H1 (cell line): ENCODE measurements at regions not wholly inside any gene's neighbourhood (a gene's known extent, or its start where the extent isn't known, plus 50 kb on each side); places are given as distances from the start of the nearest gene placed in this dataset.

Source experiments
- CTCF ChIA-PET: fragments of 300-600 bp; sonication (Branson Sonifier 250); formaldehyde crosslinking; loops from one replicate; lab custom pipeline; 2021; ENCODE audit not compliant: partially characterized antibody; lab: Charles Lee
- POLR2A ChIA-PET: fragments of 300-600 bp; sonication (Branson Sonifier 250); formaldehyde crosslinking; loops from one replicate; lab custom pipeline; 2021; ENCODE audit warnings: inconsistent platforms; ENCODE audit not compliant: partially characterized antibody; lab: Charles Lee
- DNase-seq, 2 experiments: peaks; one replicate each; pipeline versions ENCODE4 v3.0.0 to v3.0.0-alpha.2; 2010 to 2022; ENCODE audit warnings: low spot score in 2 of 2, low read depth in 1 of 2, mixed read lengths in 1 of 2
- FAIRE-seq: peaks from 2 replicates; lab custom pipeline; 2011; peaks lifted over from hg19 to GRCh38; lab: Jason Lieb, UNC
- H2AFZ ChIP-seq: 2 replicates; pipeline ENCODE4 v1.8.1; 2012; ENCODE audit warnings: low read length, inconsistent platforms
- H2AK5ac ChIP-seq: 2 replicates; pipeline ENCODE4 v1.6.1; 2013; ENCODE audit warnings: low read depth, low read length
- H2BK120ac ChIP-seq: replicated peaks from 2 replicates; pipeline ENCODE3; 2013; ENCODE audit warnings: low read depth, low read length, inconsistent platforms
- H2BK12ac ChIP-seq: 2 replicates; pipeline ENCODE4 v1.6.1; 2013; ENCODE audit warnings: low read depth, low read length
- H2BK15ac ChIP-seq: 2 replicates; pipeline ENCODE4 v1.6.1; 2013; ENCODE audit warnings: low read length
- H2BK20ac ChIP-seq: 2 replicates; pipeline ENCODE4 v1.6.1; 2013; ENCODE audit warnings: low read length
- H2BK5ac ChIP-seq: 2 replicates; pipeline ENCODE4 v1.6.1; 2013; ENCODE audit warnings: low read depth, low read length
- H3K14ac ChIP-seq: 2 replicates; pipeline ENCODE4 v1.6.1; 2013; ENCODE audit warnings: inconsistent platforms; ENCODE audit not compliant: insufficient read length
- H3K18ac ChIP-seq: 2 replicates; pipeline ENCODE4 v1.6.1; 2013; ENCODE audit warnings: low read length; ENCODE audit errors: extremely low read depth
- H3K23ac ChIP-seq: 2 replicates; pipeline ENCODE4 v1.6.1; 2013; ENCODE audit warnings: inconsistent platforms; ENCODE audit not compliant: insufficient read length
- H3K23me2 ChIP-seq: 2 replicates; pipeline ENCODE4 v1.6.1; 2013; ENCODE audit warnings: low read depth, low read length
- H3K27ac ChIP-seq: 2 replicates; pipeline ENCODE4 v1.6.1; 2011; ENCODE audit warnings: low read depth, low read length, inconsistent platforms
- H3K27me3 ChIP-seq, 4 experiments: replicated peaks in 1 of 4; 1 replicate in 1 of 4; 2 replicates in 3 of 4; pipeline versions ENCODE4 v1.6.1 to v1.8.1; 2011 to 2013; ENCODE audit warnings: low read length in 3 of 4, mild to moderate bottlenecking in 3 of 4, inconsistent platforms in 2 of 4, mixed read lengths in 2 of 4, moderate library complexity in 1 of 4; ENCODE audit not compliant: control insufficient read depth in 3 of 4, insufficient read depth in 3 of 4; ENCODE audit errors: extremely low read depth in 1 of 4
- H3K36me3 ChIP-seq, 4 experiments: 2 replicates each; pipeline versions ENCODE4 v1.6.1 to v1.8.1; 2011 to 2013; ENCODE audit warnings: mild to moderate bottlenecking in 4 of 4, low read length in 3 of 4, moderate library complexity in 2 of 4, control low read depth in 1 of 4, inconsistent platforms in 1 of 4; ENCODE audit not compliant: insufficient read depth in 4 of 4, control insufficient read depth in 2 of 4
- H3K4ac ChIP-seq: replicated peaks from 2 replicates; pipeline ENCODE3; 2013; ENCODE audit warnings: low read length, low read depth, mixed read lengths, inconsistent platforms; ENCODE audit not compliant: insufficient read length
- H3K4me1 ChIP-seq, 4 experiments: replicated peaks in 1 of 4; 1 replicate in 1 of 4; 2 replicates in 3 of 4; pipeline versions ENCODE4 v1.6.1 to v1.8.1; 2011 to 2013; ENCODE audit warnings: low read length in 3 of 4, inconsistent platforms in 2 of 4, mixed read lengths in 1 of 4; ENCODE audit not compliant: insufficient read depth in 4 of 4, control insufficient read depth in 3 of 4
- H3K4me2 ChIP-seq, 2 experiments: 2 replicates each; pipeline versions ENCODE4 v1.6.1 to v1.8.1; 2011 to 2013; ENCODE audit warnings: low read depth in 2 of 2, low read length in 2 of 2, control low read depth in 1 of 2, inconsistent platforms in 1 of 2, mild to moderate bottlenecking in 1 of 2; ENCODE audit not compliant: insufficient read depth in 1 of 2
- H3K4me3 ChIP-seq, 4 experiments: fragments of 200-600, 300-600 bp in 1 of 4; sonication (generic), shearing (Covaris generic), sonication (Bioruptor Twin) in 1 of 4; 2 replicates each; pipeline versions ENCODE4 v1.5.1 to v1.8.1; 2011 to 2016; ENCODE audit warnings: low read length in 4 of 4, low read depth in 3 of 4, control low read depth in 2 of 4, inconsistent platforms in 2 of 4, mild to moderate bottlenecking in 2 of 4, mixed read lengths in 1 of 4, moderate library complexity in 1 of 4; ENCODE audit not compliant: insufficient read depth in 2 of 4; ENCODE audit errors: extremely low read depth in 1 of 4
- H3K56ac ChIP-seq: replicated peaks from 2 replicates; pipeline ENCODE3; 2013; ENCODE audit warnings: low read depth, mild to moderate bottlenecking, mixed read lengths, low read length, inconsistent platforms; ENCODE audit not compliant: insufficient read length
- H3K79me1 ChIP-seq: 2 replicates; pipeline ENCODE4 v1.6.1; 2013; ENCODE audit warnings: low read depth, low read length, control low read depth
- H3K79me2 ChIP-seq, 2 experiments: 2 replicates each; pipeline versions ENCODE4 v1.6.1 to v1.8.1; 2012 to 2013; ENCODE audit warnings: low read length in 2 of 2, mild to moderate bottlenecking in 2 of 2, inconsistent platforms in 1 of 2; ENCODE audit not compliant: insufficient read depth in 2 of 2, control insufficient read depth in 1 of 2
- H3K9ac ChIP-seq, 4 experiments: replicated peaks in 1 of 4; 1 replicate in 1 of 4; 2 replicates in 3 of 4; pipeline versions ENCODE4 v1.6.1 to v1.8.1; 2011 to 2013; ENCODE audit warnings: low read depth in 3 of 4, low read length in 3 of 4, control low read depth in 2 of 4, mild to moderate bottlenecking in 2 of 4, moderate library complexity in 2 of 4, inconsistent platforms in 1 of 4; ENCODE audit errors: extremely low read depth in 1 of 4
- H3K9me3 ChIP-seq, 2 experiments: 2 replicates each; pipeline versions ENCODE4 v1.6.1 to v1.8.1; 2012 to 2013; ENCODE audit warnings: mild to moderate bottlenecking in 2 of 2, moderate library complexity in 2 of 2, control low read depth in 1 of 2, inconsistent platforms in 1 of 2, low read depth in 1 of 2, low read length in 1 of 2, mixed read lengths in 1 of 2; ENCODE audit not compliant: insufficient read depth in 2 of 2
- H4K20me1 ChIP-seq, 2 experiments: replicated peaks in 1 of 2; 2 replicates each; pipeline versions ENCODE3 to v1.8.1; 2011 to 2013; ENCODE audit warnings: inconsistent platforms in 2 of 2, low read length in 2 of 2, mild to moderate bottlenecking in 1 of 2; ENCODE audit not compliant: insufficient read depth in 2 of 2, control insufficient read depth in 1 of 2
- H4K5ac ChIP-seq: 2 replicates; pipeline ENCODE4 v1.6.1; 2013; ENCODE audit warnings: low read length, low read depth, mixed read lengths, inconsistent platforms; ENCODE audit not compliant: insufficient read length
- H4K8ac ChIP-seq: 2 replicates; pipeline ENCODE4 v1.8.0; 2013; ENCODE audit warnings: mild to moderate bottlenecking, moderate library complexity, low read length, inconsistent platforms; ENCODE audit not compliant: insufficient read depth; ENCODE audit errors: extremely low read depth
- H4K91ac ChIP-seq: replicated peaks from 2 replicates; pipeline ENCODE3; 2013; ENCODE audit warnings: low read length, mixed read lengths, inconsistent platforms; ENCODE audit not compliant: insufficient read length
- CEBPB ChIP-seq: IDR thresholded peaks from 2 replicates; pipeline ENCODE4 v1.6.1; 2012; ENCODE audit warnings: low read depth, low read length
- CHD1 ChIP-seq: IDR thresholded peaks from 2 replicates; pipeline ENCODE4 v1.6.1; 2012; ENCODE audit warnings: low read depth, low read length, improper control_type of control experiment
- EZH2 ChIP-seq: fragments of 200-600 bp; sonication (generic); IDR thresholded peaks from 2 replicates; pipeline ENCODE4 v1.7.1; 2012; ENCODE audit warnings: low read depth, mild to moderate bottlenecking, moderate library complexity, low read length, inconsistent platforms; ENCODE audit not compliant: severe bottlenecking
- JUND ChIP-seq: IDR thresholded peaks from 2 replicates; pipeline ENCODE4 v1.6.1; 2011; ENCODE audit warnings: mild to moderate bottlenecking, improper control_type of control experiment, low read length
- NANOG ChIP-seq: IDR thresholded peaks from 2 replicates; pipeline ENCODE4 v1.6.1; 2011; ENCODE audit warnings: low read length, low read depth, mild to moderate bottlenecking, inconsistent platforms; ENCODE audit not compliant: insufficient read depth, poor library complexity, severe bottlenecking
- NRF1 ChIP-seq: IDR thresholded peaks from 2 replicates; pipeline ENCODE4 v1.6.1; 2011; ENCODE audit warnings: mild to moderate bottlenecking, low read depth, low read length, improper control_type of control experiment
- RFX5 ChIP-seq: IDR thresholded peaks from 2 replicates; pipeline ENCODE4 v1.6.1; 2011; ENCODE audit warnings: low read depth, low read length, improper control_type of control experiment, borderline replicate concordance
- SAP30 ChIP-seq: fragments of 300-600 bp; sonication (generic); IDR thresholded peaks from 2 replicates; pipeline ENCODE4 v1.7.1; 2012; ENCODE audit warnings: low read length, moderate library complexity, mild to moderate bottlenecking, inconsistent platforms; ENCODE audit not compliant: insufficient read depth, insufficient replicate concordance
- SP2 ChIP-seq: IDR thresholded peaks from 2 replicates; pipeline ENCODE4 v1.6.1; 2012; ENCODE audit warnings: mild to moderate bottlenecking, low read length, inconsistent platforms
- SRF ChIP-seq: IDR thresholded peaks from 2 replicates; pipeline ENCODE4 v1.6.1; 2011; ENCODE audit warnings: mild to moderate bottlenecking, low read depth, low read length, moderate library complexity
- TAF1 ChIP-seq: IDR thresholded peaks from 2 replicates; pipeline ENCODE4 v1.6.1; 2011; ENCODE audit warnings: mild to moderate bottlenecking, low read depth, low read length
- TEAD4 ChIP-seq: IDR thresholded peaks from 2 replicates; pipeline ENCODE4 v1.6.1; 2012; ENCODE audit warnings: low read depth, low read length, inconsistent platforms, mixed read lengths
- WGBS, 2 experiments: shearing (Covaris generic) in 1 of 2; methylation state at CpG; one replicate each; pipeline versions ENCODE4 v1.1.6 to v1.1.7; 2013 to 2015; ENCODE audit warnings: low lambda C conversion rate in 2 of 2, mixed read lengths in 2 of 2, inconsistent platforms in 1 of 2, low coverage in 1 of 2, missing lambda C conversion rate in 1 of 2; ENCODE audit not compliant: insufficient replicate concordance in 2 of 2, insufficient coverage in 1 of 2, insufficient read length in 1 of 2; ENCODE audit errors: extremely low coverage in 1 of 2, missing lambda C conversion rate in 1 of 2; 5-methylcytosine and 5-hydroxymethylcytosine counted together
- TF ChIP-seq, protein P1 (sequence below): IDR thresholded peaks from 2 replicates; pipeline ENCODE4 v1.6.1; 2011; ENCODE audit warnings: low read length, improper control_type of control experiment

DNA sequence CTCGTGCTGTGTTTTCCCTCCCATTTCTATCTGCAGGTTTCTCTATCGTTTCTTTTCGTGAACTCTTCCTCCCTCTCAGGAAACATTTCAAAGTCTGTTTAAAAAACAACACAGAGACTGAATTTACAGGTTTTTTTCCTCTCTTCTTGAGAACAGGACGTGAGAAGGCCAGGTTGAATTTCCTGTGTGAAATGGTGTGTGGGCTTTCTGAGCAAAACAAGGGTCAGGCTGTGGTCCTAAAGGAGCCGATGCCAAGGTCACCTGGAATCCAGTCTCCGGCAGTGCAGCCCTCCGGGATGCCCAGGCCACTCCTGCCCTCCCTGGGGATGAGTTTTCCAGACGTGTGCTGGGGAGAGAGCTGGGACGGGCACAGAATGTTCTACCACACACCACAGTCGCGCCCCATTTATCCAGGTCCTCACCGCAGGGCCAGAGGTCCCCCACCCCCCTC lies 62.7 kb upstream of the RUNX3 start:
- H3K4me3 ChIP-seq, result no peak overlapping the region
- H4K91ac ChIP-seq, result no peak overlapping the region
- no peak overlapping the region for H2AFZ ChIP-seq
- no peak overlapping the region for H3K56ac ChIP-seq
- no peak overlapping the region for H3K4ac ChIP-seq
- no peak overlapping the region for H3K4me2 ChIP-seq
- no peak overlapping the region for H4K8ac ChIP-seq
- no peak overlapping the region for H3K14ac ChIP-seq
- no peak overlapping the region for H2BK20ac ChIP-seq
- ChIA-PET POLR2A (no interaction called here), CTCF (interaction anchor here (0.8 to 0.9 kb wide), 2 partner anchors 8 to 14 kb away, joined by 3 to 4 read pairs; no protein-coding TSS in a partner anchor)
- H2BK12ac ChIP-seq, result no peak overlapping the region
- H3K27me3 ChIP-seq, result no peaks in the 10 kb centered on the region
- no peak overlapping the region for H3K23ac ChIP-seq
- no peak overlapping the region for H2AK5ac ChIP-seq
- no peaks in the 10 kb centered on the region for H4K20me1 ChIP-seq
- H3K18ac ChIP-seq, result no peak overlapping the region
- H3K4me1 ChIP-seq, result 0 out of 7 replicates have a peak, but pooled peaks cover 0 to 2% (median 0%) of the 10 kb centered on the region in 4 experiments
- no peaks in the 10 kb centered on the region for H3K9me3 ChIP-seq
- DNase-seq, result no peak
- H4K5ac ChIP-seq, result no peak overlapping the region
- no peak for FAIRE-seq
- H3K27ac ChIP-seq, result no peak overlapping the region
- no peaks in the 10 kb centered on the region for H3K79me2 ChIP-seq
- no peak overlapping the region for H2BK15ac ChIP-seq
- H3K36me3 ChIP-seq, result no peaks in the 10 kb centered on the region
- H2BK120ac ChIP-seq, result no peak overlapping the region
- 95% methylated on average over 8 of the region's 12 CpGs; no CpG with 5 or more reads in 1 of the 2 experiments for WGBS, 2 experiments
- H3K23me2 ChIP-seq, result peaks cover 2% of the 10 kb centered on the region; the same call in 1 of the 2 replicates
- H2BK5ac ChIP-seq, result no peak overlapping the region
- no peak overlapping the region for H3K9ac ChIP-seq
- no peaks in the 10 kb centered on the region for H3K79me1 ChIP-seq
- TF ChIP-seq SRF (no peak), NANOG (no peak), NRF1 (no peak), SP2 (no peak), TEAD4 (no peak), RFX5 (no peak), TAF1 (no peak), SAP30 (no peak), JUND (no peak), CEBPB (no peak), EZH2 (no peak), CHD1 (no peak)
- TF ChIP-seq, protein P1, sequence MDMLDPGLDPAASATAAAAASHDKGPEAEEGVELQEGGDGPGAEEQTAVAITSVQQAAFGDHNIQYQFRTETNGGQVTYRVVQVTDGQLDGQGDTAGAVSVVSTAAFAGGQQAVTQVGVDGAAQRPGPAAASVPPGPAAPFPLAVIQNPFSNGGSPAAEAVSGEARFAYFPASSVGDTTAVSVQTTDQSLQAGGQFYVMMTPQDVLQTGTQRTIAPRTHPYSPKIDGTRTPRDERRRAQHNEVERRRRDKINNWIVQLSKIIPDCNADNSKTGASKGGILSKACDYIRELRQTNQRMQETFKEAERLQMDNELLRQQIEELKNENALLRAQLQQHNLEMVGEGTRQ, result no peak
